ENCODE measurements at regions not wholly inside any gene's neighbourhood (a gene's known extent, or its start where the extent isn't known, plus 50 kb on each side); places are given as distances from the start of the nearest gene placed in this dataset.
"Not testable (repeated sequence)": the region's sequence is repeated elsewhere in the genome, so short reads cannot be mapped to it uniquely, and the experiment has no call there.

DNA sequence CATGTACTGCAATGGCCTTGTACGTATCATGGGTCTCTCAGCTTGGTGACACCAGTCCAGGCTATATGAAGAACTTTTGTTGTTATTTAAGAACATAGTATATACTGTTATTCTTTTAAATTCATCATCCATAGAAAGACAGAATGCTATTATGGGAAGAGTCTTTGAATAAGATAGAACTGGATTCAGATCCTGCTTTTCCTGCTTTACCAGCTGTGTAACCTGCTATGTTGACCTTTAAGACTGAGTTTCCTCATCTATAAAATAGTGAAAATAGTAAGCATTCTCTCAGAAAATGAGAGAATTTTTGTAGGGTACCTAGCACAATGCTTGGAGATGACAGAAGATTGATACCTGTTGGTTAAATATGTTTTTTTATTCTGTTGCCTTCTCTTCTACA, 204.1 kb upstream of the TBL1XR1 start:
- DNase-seq: no peak

- no peak for DNase-seq
Observed at GRCh38 chr3:177402533-177402932, 205.3 kb upstream of the TBL1XR1 start.

- no peak for DNase-seq
Observed at GRCh38 chr3:177405191-177405672, 207.9 kb upstream of the TBL1XR1 start.

GRCh38 chr3:177410730-177411129, 213.4 kb upstream of the TBL1XR1 start:
- DNase-seq: no peak

DNA sequence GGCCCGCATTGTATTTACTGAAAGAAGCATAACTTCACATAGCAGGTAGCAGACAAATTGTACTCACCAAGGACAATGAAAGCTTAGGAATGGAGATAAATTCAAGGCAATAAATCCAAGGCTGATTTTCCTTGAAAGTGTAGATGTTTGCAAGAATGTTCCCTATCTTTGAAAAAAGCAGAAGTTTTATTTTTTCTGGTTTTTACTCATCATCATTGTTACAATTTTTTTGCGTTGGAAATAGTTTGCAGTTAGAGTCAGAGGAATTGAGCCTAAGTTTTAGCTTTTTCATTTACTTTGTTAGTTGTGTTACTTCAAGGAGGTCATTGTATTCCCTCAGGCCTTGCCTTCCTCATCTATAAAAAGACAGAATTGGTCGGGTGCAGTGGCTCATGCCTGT, 213.9 kb upstream of the TBL1XR1 start:
- DNase-seq: no peak

- not testable (repeated sequence) for DNase-seq
Observed at GRCh38 chr3:177412677-177413170, 215.4 kb upstream of the TBL1XR1 start.

- DNase-seq: no peak
Observed at GRCh38 chr3:177414093-177414492, 216.8 kb upstream of the TBL1XR1 start.

- no peak for DNase-seq
Observed at GRCh38 chr3:177418787-177419186, 221.5 kb upstream of the TBL1XR1 start.

GRCh38 chr3:177419904-177420601, 222.8 kb upstream of the TBL1XR1 start:
- no peak for DNase-seq

DNA sequence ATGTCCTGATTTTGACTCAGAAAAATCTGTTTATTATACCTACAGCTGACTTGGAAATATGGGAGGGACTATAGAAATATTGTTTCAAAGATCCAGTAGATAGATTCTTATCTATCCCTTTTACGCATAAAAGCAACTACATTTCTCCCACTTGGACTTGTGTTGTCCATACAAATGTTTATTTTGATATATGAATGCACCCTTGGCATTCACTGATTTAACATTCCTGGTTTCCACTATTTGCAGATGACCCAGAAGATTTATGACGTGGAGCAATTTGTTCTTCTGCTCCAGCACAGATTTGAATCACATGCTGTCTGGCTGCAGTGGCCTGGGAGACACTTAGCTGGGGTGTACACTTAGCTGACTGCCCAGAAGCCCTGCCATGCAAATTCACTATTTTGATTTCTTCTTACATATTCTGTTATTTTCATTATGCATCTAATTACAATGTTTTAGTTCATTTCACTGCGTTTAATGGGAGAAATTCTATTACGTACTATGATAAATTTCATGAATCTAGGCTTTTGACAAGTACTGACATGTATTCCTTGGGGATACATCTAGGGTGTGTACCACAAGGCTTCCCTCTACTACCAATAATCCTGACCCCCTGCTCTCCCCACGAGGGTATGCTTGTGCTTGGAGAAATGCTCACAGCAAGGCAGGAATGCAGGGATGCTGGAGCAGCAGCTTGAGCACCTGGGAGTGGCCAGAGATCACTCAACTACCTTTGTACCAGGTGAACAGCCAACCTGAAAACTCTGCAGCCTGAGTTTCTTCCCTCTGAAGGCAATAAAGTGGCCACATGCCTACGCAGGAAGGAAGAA, 223.6 kb upstream of the TBL1XR1 start:
- no peak for DNase-seq

GRCh38 chr3:177421481-177421785, 224.2 kb upstream of the TBL1XR1 start:
- no peak for DNase-seq

DNA sequence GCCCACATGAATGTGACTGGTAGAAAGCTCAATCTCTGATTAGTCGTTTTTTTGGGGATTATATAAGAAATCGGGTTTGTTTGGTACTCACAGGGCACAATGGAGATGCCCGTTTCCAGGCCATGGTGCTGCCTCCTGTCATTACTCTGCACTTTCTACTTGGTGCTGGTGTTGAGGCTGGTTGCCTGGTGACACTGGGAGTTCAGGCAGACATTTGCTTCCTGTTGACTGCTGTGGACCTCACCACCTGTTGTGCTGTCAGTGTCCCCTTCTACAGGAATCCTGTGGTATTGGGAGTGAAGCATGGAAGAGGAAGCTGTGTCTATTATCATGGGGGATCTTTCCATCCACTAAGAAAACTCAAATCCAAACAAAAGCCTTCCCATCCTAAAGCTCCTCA, 227.2 kb upstream of the TBL1XR1 start:
- no peak for DNase-seq

DNA sequence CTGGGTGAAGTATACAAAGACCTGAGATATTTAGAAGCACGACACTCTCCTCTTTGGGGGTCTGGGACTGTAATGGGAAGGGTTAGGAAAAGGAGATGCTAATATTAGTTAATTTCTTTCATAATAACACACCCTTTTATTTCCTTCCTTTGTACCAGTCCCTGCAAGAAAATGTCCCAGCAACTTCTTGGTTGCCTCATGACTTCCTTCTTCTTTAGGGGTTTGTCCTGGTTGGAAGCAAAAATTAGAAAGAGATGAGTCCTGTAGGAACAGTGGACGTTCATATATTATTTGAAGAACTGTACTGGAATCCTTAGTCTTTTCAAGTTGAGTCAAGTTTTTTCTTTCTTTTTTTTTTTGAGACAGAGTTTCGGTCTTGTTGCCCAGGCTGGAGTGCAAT, 227.8 kb upstream of the TBL1XR1 start:
- DNase-seq: no peak

- no peak for DNase-seq
Observed at GRCh38 chr3:177426106-177426877, 229.0 kb upstream of the TBL1XR1 start.

DNA sequence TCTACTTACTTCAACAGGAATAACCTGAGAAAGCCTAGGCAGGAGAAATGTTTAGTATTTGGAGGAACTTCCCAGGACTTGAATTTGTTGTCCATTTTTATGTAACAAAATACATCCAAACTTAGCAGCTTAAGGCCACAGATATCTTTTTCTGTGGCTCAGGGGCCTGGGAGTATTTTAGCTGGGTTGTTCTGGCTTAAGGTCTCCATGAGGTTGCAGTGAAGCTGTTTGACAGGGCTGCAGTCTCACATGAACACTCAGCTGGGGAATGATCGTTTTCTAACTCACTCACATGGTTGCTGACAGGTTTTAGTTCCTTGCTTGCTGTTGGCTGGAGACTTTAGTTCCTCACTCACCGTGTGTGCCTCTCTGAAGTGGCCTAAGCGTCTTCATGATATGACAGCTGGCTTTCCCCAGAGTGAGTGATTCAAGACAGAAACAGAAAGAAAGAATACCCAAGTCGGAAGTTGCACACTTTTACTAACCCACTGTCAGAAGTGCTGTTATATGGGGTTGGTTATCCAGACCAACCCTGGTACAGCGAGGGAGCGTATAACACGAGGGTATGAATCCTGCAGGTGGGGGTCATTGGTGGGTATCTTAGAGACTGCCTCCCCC, 229.7 kb upstream of the TBL1XR1 start:
- peak; percentile 39 for DNase-seq

- no peak for DNase-seq
Observed at GRCh38 chr3:177427540-177427939, 230.3 kb upstream of the TBL1XR1 start.

DNA sequence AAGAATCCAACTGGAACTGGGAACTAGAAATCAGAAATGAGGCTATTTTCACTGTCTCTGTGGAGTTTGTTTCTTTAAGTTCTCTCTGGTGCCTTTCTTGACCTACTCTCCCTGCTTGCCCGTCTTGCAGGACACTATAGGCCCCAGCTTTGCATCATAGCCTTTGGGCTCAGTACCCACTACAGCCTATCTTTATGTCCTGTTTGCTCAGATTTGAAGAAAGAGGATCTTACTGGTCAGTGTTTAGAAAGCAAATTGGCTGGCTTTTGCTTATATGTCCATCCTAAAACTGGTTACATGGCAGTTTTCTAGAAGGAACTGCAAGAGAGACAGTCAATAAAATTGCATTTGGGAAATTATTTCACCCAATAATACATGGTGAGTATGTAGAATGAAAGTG, 231.8 kb upstream of the TBL1XR1 start:
- DNase-seq: no peak

- DNase-seq: no peak
Observed at GRCh38 chr3:177429771-177430170, 232.5 kb upstream of the TBL1XR1 start.

- no peak for DNase-seq
Observed at GRCh38 chr3:177430653-177431052, 233.4 kb upstream of the TBL1XR1 start.

DNA sequence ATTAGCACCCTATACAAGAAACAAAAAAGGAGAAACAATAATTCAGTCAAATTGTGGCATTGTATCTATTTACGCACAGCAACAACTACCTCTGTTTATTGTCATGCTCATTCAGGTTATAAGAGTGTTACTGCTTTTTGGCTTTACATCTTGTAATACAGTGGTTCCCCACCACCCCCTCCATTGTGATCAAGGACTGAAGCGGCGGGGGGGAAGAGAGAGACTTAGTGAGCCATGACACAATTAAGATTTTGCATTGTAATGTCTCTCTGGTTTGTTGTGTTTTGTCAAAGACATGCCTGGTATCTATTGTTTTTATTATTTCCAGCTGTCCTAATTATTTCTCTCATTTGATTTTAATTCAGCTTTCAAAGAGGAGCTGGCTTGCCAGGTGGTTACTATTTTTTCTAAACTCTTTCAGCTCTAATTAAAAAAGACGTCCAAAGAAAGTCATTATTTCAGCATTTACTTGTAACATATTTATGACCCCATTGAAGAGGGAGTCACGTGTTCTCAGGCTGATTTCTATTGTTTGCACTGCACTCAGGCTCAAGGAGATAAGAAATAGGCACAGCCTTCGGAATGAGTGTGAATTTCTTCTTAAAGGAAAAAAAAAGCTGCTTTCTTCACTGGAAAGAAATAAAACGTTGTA, 234.4 kb upstream of the TBL1XR1 start:
- DNase-seq: no peak

GRCh38 chr3:177435301-177435700, 238.0 kb upstream of the TBL1XR1 start:
- DNase-seq: no peak

- no peak for DNase-seq
Observed at GRCh38 chr3:177437513-177438337, 240.4 kb upstream of the TBL1XR1 start.
